HPDE6-E6E7 (cell line): ENCODE measurements at regions not wholly inside any gene's neighbourhood (a gene's known extent, or its start where the extent isn't known, plus 50 kb on each side); places are given as distances from the start of the nearest gene placed in this dataset.

Experiments used
- DNase-seq: peaks from one replicate; pipeline ENCODE4 v3.0.0; 2011; ENCODE audit warnings: missing footprints; ENCODE audit errors: extremely low spot score

DNA sequence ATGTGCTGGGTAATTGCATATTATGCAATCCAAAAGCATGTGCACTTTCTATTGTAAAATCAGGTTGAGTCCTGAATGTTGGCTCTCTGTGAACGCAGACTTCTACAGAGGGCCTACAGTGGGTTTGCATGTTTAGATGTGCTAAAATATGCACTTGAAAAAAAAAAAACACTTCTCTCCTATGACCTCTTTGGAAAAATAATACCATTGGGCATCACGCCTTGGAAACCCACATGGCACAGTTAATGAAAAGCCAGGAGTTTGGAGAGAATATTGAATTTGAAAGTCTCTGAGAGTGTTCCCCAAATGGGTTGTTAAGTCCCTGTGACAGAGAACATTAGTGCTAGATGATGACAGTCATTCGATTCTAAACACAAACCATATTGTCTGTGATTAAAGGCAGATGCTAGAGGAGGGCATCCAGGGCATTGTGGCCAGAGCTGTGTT, 710.4 kb upstream of the PIK3C3 start:
- DNase-seq = no peak

DNA sequence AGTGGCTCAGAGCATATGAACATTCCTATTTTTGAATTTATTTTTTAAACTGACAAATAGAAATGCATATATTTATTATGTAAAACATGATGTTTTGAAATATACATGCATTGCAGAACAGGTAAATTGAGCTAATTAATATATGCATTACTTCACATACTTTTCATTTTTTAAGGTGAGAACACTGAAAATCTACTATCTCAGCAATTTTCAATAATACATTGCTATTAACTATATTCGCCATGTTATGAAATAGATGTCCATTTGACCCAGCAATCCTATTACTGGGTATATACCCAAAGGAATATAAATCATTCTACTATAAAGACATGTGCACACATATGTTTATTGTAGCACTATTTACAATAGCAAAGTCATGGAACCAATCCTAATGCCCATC, 717.7 kb upstream of the PIK3C3 start:
- no peak for DNase-seq

DNA sequence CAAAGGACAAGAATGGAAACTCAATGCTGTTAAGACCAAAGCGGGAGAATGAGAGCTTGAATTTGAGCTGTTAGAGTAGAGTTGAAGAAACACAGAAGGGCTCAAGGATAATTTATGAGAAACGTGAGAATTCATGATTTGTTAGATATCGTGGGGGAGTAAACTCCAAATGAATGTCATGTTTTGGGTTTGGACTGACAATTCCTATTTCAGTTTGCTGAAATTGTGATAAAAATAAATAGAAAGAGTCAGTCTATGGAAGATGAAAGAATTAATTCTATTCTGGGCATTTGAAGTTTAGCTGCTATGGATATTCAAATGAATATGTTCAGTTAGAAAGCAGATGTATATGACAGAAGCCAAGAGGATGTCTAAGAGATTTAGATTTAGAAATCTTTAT, 723.4 kb upstream of the PIK3C3 start:
- DNase-seq = no peak

DNA sequence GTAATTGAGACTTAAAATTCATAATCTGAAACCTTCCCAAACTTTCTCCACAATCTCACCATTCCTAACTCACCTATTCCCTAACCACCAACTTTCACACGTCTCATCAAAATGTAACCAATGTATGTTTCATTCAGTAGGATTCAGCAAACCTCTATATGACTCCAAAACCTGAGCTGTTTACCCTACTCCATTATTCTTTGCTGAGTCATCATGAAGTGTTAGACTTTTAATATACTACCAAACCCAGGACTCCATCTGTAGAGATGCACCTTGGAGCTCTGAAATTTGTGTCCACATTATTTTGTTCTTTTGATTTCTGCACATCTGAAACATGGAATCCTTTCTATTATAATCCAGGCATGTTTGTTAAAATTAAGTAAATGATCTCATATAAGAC, 727.0 kb upstream of the PIK3C3 start:
- no peak for DNase-seq

DNA sequence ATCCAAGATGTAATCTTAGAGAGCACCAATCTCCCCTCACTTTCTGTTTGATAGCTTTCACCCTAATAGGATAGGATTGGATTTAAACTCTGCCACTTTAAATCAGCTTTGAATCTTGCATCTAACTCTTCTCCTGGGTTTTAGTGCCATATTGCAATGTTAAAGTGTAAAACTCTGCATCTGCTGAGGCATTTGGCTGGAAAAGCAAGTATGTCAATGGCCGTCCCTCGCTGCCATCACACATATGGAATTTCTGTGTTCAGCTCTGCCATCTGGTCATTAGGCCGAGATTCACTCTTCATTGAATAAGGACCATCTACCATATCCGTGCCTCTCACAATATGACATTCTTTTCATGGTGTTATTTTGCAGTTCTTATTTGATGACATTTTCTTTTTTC, 728.1 kb upstream of the PIK3C3 start:
- no peak for DNase-seq

DNA sequence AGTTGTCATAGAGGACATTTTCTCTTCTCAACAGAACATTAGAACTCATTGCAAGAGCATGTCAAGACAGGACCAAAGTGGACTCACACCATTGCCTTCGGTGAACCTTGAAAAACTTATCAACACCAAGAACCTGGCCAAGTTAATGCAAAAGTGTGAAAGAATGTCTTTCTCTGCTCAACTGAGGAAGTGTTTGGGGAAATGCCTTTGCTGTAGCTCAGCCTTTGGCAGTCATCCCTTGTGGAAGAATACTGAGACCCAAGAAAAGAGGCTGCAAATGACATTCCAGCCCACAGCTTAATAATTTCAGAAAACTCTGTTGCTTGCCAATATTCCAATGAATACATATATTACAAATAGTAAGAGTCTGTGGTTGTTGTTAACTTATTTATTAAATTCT, 728.8 kb upstream of the PIK3C3 start:
- peak; percentile 10 for DNase-seq

DNA sequence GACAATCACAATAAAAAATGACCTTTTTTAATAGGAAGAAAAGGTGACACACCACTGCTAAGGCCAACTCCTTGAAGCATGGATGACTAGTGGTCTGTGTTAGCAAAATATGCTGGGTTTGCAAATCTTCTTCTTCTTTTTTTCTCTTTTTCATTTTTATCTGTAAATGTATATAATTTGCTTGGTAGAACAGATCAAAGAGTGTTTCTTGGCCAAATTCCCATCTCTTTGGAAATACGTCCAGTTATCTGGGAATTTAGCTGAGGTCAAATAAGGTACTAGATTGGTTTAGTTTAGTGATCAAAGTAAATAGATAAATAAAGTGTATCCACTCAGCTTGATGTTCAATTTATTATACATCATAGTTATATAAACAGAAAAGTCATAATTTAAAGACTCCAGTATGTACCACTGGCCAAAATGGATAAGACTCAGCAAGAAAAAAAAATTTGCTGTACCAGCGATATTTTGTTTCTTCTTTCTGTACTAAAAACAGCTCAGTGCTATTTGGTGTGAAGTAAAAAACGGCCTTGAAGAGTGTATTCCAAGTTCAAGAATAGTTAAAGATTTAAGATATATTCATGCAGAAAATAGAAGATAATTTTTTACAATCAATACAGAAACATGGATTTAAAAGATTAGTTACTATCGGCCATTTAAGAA, 738.6 kb upstream of the PIK3C3 start:
- no peak for DNase-seq

DNA sequence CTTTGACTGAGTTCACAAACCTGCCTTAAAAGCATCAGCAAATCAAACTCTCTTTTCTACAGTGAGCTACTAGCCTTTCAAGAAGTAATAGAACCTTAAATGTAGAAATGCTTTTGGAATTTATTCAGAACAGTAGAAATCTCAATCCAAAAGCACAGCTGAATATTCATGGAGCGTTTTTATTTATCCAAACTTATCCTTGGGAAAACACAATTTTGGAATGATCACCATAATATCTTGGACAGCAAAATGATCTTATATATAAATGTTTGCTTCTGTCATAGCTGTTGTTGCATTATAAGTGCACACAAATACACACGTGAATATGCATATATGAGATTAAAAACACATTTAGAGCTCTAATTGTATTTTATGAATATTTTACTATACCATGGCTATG, 747.3 kb upstream of the PIK3C3 start:
- DNase-seq = no peak

DNA sequence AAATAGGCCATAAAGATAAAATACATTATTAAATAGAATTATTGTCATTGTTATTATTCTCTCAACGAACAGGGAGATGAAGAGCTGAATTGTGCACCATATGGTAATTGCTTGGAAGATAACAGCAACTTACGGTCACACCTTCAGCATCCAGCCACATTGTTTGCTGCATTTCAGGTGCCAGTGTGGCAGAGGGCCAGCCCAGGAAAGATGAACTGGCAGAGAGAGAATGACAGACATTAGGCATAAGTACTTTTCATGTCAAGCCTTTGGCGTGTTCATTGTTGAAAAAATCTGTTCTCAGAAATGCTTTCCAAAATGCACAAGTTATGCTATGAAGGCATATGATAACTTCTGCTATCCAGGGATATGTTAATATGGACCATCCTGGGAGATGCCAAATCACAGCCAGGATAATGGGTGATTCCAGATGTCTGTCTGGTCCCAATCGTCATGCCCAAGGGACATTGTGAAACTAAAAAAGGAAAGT, 748.6 kb upstream of the PIK3C3 start:
- no peak for DNase-seq

DNA sequence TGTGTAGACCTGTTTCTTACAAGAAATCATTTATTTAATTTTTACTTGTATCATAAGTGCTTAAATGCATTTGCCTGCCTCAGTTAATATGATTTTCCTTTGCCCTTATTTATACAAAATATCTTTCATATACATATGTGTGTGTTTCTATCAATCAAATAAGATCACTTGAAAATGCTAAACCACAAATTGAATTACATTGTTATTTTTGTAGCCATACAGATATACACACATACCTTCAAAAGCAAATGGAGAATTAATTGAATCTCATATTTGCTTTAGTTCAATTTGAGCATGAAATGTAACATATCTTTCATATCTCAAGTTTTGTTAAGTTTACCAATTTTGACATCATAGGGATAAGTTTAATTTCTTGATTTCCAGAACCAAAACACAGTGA, 755.8 kb upstream of the PIK3C3 start:
- DNase-seq = no peak

DNA sequence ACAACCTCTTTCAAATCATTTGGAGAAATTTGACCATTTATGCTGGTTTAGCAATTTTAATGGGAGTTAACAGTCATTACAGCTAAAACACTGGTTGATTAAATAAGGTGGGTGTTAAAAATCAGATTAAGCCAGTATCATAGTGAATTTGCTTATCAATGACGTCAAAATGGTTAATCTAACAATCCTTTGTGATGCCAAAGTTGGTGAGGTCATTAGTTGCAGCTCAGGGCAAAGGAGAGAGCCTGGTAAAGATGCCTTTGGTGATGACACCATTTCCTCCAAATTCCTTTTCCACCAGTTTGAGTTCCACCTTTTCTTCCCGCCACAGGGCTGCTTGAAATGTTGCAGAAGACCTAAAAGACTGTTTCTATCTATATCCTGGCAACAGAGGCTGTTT, 757.1 kb upstream of the PIK3C3 start:
- no peak for DNase-seq

DNA sequence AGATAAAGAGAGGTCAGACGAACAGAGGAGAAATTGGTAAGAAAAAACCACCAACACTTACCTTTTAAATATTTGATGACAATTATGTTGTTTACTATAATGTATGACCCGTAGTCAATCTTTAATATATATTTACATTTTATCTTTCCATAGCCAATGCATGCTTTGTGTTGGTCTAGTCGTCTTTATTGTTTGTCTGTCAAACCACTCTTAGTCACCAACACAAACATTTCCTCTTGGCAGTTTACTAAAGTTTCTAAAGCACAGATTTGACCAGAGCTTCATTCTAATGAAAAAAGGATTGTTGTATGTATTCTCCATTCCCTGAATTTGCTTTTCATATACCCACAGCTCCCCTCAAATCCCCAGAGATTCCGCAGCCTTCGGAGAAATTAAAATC, 784.7 kb upstream of the PIK3C3 start:
- no peak for DNase-seq

DNA sequence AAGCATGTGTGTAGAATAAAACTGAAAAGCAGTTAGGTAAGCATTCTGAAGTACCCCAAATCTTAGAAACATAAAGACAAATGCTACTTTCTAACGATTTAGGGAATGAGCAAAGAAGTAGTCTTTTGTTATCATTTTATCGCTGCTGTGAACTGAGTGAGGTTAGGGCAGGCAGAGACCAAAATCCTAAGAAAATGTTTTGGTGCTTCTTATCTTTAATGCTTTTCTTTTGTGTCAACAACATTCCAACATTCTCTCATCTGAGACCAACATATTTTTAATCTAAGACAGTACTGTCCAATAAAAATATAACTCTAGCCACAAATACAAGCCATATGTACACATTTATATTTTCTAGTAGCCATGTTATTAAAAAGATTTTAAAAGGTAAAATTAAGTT, 789.4 kb upstream of the PIK3C3 start:
- DNase-seq = no peak

DNA sequence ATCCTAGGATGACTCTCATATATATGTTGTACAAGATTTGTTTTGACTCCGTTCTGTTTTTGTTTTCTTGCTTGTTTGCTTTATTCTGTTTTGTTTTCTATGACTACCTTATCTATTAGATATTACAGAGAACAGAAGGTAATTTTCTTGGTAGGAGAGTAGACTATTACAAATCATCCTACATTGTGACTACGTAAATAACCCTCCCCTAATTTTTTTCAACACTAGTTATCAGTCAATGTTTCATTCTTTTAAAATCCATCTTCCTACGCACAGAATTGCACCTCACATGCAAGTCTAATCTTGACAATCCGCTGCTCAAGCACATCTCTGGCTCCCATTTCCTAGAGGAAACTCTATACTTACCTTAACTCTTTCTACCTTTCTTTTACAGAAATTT, 792.3 kb upstream of the PIK3C3 start:
- DNase-seq = no peak

DNA sequence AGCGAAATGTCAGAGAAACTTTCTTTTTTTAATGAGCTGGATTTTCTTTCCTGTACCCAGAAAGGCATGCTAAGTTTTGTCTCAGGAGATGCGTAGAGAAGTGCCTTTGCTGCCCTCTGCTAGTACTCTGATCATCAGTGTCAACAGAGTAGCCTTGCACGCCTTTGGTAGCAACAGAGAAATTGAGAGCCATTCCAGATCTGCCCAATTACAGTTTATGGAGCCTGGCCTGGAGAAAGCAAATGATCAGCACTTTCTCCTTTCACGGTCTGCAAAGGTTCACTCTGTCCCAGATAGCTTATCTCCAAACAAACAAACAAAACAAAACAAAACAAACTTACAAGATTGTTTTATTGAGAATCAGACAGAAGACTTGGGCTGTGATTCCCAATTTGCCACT, 792.8 kb upstream of the PIK3C3 start:
- DNase-seq = no peak

DNA sequence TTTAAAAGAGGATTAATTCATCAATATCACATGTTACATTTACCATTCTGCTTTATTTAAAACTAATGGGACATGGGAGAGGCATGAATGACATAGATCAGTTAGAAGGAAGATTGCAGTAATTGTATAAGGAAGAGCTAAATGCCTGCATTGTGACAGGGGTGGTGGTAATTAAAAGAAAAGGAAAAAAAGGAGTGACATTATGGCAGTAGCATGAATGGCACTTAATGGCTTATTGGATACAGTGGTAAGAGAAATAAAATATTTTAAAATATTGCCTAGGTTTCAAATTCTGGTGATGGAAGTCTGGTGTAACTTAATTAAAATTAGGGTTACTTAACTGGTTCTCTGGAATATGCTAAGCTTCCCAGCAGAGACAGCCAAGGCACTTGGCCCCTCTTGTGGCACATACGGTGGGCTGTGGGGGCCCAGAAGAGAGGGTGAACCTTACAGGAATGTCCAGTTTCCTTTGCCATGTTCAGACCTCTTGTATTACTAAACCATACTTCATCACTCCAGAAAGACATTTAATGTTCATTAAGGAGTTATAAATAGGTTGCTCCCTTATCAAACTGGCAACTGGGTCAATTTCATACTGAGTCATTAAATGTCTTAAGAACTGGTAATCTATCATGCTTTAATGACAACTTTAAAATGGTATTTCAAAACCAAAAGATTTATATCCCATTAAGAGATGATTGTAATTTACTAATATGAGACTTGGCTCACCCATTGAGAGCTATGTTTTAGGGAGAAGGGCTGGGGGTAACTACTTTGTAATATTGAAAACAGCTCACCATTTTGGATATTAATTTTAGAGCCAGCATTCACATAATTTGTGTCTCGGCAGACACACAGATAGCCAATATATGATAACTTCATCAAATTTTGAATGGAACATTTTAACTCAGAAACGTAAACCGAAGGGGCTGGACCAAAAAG, 798.9 kb upstream of the PIK3C3 start:
- no peak for DNase-seq

DNA sequence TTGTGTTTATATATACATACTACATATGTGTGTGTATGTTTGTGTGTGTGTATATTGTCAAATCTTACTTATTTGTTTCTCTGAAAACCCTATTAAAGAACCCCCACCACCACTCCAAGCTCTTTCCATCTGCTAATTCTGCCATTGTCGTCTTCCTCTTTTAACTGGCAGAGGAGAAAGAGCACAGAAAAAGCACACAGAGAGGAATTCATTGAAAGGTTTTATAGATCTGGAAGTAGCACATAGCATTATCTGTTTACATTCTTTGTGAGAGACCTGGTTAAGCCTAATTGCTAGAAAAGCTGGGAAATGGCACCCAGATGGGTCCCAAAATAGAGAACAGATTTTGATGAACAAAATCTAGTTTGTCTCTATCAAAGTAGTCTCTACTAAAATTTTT, 800.0 kb upstream of the PIK3C3 start:
- DNase-seq = no peak

DNA sequence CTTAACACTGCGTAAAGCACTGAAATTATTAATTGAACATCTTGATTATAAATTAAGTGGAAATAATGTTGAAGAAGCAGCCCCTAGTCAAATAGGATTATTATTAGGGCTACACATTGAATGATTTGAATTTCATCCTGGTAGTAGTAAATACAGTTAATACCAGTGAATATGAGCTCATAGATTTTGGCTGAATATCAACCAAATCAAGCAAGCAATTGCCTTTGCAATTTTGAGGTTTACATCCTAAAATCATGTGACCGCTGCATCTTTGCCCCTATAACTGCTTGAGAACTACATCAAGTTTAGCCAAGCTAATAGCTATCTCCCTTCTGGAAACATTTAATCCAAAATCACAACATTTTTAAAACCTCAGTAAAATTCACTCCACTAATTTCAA, 801.2 kb upstream of the PIK3C3 start:
- DNase-seq = no peak

DNA sequence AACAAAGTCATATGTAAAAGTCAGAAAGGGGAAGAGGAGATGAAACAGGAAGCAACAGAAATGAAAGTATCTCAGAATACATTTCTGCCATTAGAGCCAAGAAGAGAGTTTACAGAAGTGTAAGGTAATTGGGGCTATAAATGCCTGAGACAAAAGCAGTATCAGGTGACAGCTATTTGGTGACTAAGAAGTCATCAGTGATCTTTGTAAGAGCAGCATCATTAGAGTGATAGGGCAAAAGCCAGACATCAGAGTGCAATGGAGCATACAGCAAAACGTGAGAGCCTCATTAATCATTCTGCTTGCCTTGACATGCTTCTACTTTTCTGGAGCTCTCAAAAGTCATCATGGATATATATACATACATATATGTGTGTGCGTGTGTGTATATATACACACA, 804.7 kb upstream of the PIK3C3 start:
- DNase-seq = no peak

DNA sequence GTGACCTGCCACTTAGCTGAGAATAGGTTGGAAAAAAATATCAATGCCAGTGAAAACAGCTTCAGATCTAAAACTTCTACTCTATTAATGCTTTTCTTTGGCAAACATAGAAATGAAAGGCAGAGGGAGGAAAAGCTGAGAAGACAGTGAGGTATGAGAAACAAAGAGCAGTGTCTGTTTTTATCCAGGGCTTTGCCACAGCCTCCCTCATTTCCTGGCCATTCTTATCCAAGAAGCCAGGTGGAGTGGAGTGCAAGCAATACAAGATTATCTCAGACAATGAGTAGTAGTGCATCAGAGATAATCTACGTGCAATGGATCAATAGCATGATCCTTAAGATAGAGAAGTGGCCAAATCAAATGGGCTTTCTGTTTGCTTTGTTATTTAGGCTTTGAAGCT, 808.7 kb upstream of the PIK3C3 start:
- no peak for DNase-seq

DNA sequence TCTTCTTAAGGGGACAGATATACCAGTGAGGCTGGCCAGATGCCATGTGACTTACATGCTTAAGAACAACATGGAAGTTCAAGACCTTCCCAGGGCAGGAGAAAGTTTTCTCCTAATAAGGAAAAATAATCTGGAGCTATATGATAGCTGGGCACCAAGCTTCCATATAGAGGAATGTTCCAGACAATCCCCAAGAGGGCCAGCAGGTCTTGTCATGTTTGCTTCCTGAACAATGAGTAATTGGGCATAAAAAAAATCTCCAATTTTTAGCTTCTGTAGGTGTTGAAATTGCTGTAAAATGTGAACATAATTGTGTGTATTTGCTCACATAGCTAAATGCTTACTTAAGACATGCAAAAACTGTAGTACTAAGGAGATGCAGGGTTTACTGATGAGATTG, 809.5 kb upstream of the PIK3C3 start:
- DNase-seq = peak; percentile 44

DNA sequence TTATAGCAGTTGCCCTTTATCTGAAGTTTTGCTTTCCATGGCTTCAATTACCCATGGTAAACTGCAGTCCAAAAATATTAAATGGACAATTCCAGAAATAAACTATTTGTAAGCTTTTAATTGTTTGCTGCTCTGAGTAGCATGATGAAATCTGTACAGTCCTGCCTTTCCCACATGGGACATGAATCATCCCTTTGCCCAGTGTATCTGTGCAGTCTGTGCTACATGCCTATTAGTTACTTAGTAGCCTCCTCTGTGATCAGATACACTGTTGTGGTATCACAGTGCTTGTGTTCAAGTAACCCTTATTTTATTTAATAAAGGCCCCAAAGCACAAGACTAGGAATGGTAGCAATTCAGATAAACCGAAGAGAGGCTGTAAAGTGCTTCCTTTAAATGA, 810.6 kb upstream of the PIK3C3 start:
- no peak for DNase-seq

DNA sequence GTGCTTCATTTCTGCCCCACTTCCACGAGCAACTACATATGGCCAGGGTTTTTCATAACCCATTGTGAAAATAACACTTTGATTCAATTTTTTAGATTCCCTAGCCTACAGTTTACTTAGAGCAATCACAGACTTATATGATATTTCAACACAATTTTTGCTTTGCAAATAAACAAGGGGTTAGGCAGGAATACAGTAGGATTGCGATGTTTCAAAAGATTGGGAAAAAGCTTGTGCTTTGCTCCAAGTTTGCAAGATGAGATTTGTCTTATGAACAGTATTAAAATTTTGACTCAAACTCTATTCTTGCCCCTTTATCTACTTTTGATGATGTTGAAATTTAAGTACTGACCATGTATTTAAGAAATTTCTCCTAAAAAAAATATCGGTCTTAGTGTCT, 814.5 kb upstream of the PIK3C3 start:
- no peak for DNase-seq
